Myocyte (in vitro differentiated cells): ENCODE measurements at regions not wholly inside any gene's neighbourhood (a gene's known extent, or its start where the extent isn't known, plus 50 kb on each side); places are given as distances from the start of the nearest gene placed in this dataset.

ENCODE experiments used
- DNase-seq: peaks from one replicate; pipeline ENCODE4 v3.0.0-alpha.2; 2012; ENCODE audit warnings: low read depth

- no peak for DNase-seq
Observed at GRCh38 chr21:35705237-35705887, 355.0 kb downstream of the SETD4 start.

- DNase-seq: no peak
Observed at GRCh38 chr21:35703704-35704103, 356.6 kb downstream of the SETD4 start.

GRCh38 chr21:35699361-35699760, 361.0 kb downstream of the SETD4 start:
- DNase-seq: no peak

- DNase-seq: peak; percentile 89
Observed at GRCh38 chr21:35697321-35697808, 363.0 kb downstream of the SETD4 start.

GRCh38 chr21:35696644-35697043, 363.7 kb downstream of the SETD4 start:
- no peak for DNase-seq

- DNase-seq: no peak
Observed at GRCh38 chr21:35692311-35692710, 368.0 kb downstream of the SETD4 start.

GRCh38 chr21:35690436-35690835, 369.9 kb downstream of the SETD4 start:
- peak; percentile 15 for DNase-seq

GRCh38 chr21:35686156-35686555, 374.2 kb downstream of the SETD4 start:
- DNase-seq: no peak

GRCh38 chr21:35683664-35684304, 376.5 kb downstream of the SETD4 start:
- DNase-seq: no peak

- DNase-seq: no peak
Observed at GRCh38 chr21:35682904-35683549, 377.3 kb downstream of the SETD4 start.

GRCh38 chr21:35681946-35682345, 378.4 kb downstream of the SETD4 start:
- peak; percentile 34 for DNase-seq

- no peak for DNase-seq
Observed at GRCh38 chr21:35679076-35679475, 381.2 kb downstream of the SETD4 start.

GRCh38 chr21:35678393-35678792, 381.9 kb downstream of the SETD4 start:
- no peak for DNase-seq

GRCh38 chr21:35677298-35677841, 383.0 kb downstream of the SETD4 start:
- no peak for DNase-seq

- no peak for DNase-seq
Observed at GRCh38 chr21:35674895-35675470, 385.3 kb downstream of the SETD4 start.

GRCh38 chr21:35674091-35674671, 386.1 kb downstream of the SETD4 start:
- DNase-seq: no peak

GRCh38 chr21:35672313-35672712, 388.0 kb downstream of the SETD4 start:
- no peak for DNase-seq

- peak; percentile 21 for DNase-seq
Observed at GRCh38 chr21:35664683-35665082, 395.6 kb downstream of the SETD4 start.

- peak; percentile 15 for DNase-seq
Observed at GRCh38 chr21:35663856-35664606, 396.3 kb downstream of the SETD4 start.

- DNase-seq: peak; percentile 63
Observed at GRCh38 chr21:35658242-35658641, 402.1 kb downstream of the SETD4 start.

- DNase-seq: no peak
Observed at GRCh38 chr21:35652872-35653271, 407.5 kb downstream of the SETD4 start.
